H7 (cell line): ENCODE measurements at regions not wholly inside any gene's neighbourhood (a gene's known extent, or its start where the extent isn't known, plus 50 kb on each side); places are given as distances from the start of the nearest gene placed in this dataset.

Experiments used
- DNase-seq: peaks from one replicate; pipeline ENCODE4 v3.0.0; 2012
- H3K27me3 ChIP-seq: 2 replicates; pipeline ENCODE4 v1.6.0; 2011; ENCODE audit warnings: mild to moderate bottlenecking, low read length; ENCODE audit not compliant: control insufficient read depth, insufficient read depth
- H3K36me3 ChIP-seq: replicated peaks from 2 replicates; pipeline ENCODE4 v1.5.1; 2011; ENCODE audit warnings: low read length; ENCODE audit not compliant: control insufficient read depth, insufficient read depth
- H3K4me3 ChIP-seq: 2 replicates; pipeline ENCODE4 v1.5.1; 2011; ENCODE audit warnings: low read depth, mild to moderate bottlenecking, control low read depth, low read length, moderate library complexity; ENCODE audit not compliant: insufficient read depth

- Histone ChIP-seq H3K4me3 (no peak overlapping the region), H3K27me3 (no peaks in the 10 kb centered on the region), H3K36me3 (no peaks in the 10 kb centered on the region)
Measured at GRCh38 chr6:19663479-19663878, 173.7 kb upstream of the ID4 start.

GRCh38 chr6:19664050-19664449, 173.1 kb upstream of the ID4 start:
- no peak for DNase-seq
- H3K4me3 ChIP-seq, result no peak overlapping the region

More at GRCh38 chr6:19663479-19663878, 173.7 kb upstream of the ID4 start:
- peak; percentile 25 for DNase-seq

GRCh38 chr6:19664878-19665612, 172.1 kb upstream of the ID4 start:
- Histone ChIP-seq H3K36me3 (no peaks in the 10 kb centered on the region), H3K4me3 (no peak overlapping the region), H3K27me3 (no peaks in the 10 kb centered on the region)
- no peak for DNase-seq

More at GRCh38 chr6:19664050-19664449, 173.1 kb upstream of the ID4 start:
- no peaks in the 10 kb centered on the region for H3K27me3 ChIP-seq
- H3K36me3 ChIP-seq, result no peaks in the 10 kb centered on the region

GRCh38 chr6:19665613-19665909, 171.6 kb upstream of the ID4 start:
- no peaks in the 10 kb centered on the region for H3K27me3 ChIP-seq
- no peak for DNase-seq
- H3K36me3 ChIP-seq, result no peaks in the 10 kb centered on the region
- no peak overlapping the region for H3K4me3 ChIP-seq

DNA sequence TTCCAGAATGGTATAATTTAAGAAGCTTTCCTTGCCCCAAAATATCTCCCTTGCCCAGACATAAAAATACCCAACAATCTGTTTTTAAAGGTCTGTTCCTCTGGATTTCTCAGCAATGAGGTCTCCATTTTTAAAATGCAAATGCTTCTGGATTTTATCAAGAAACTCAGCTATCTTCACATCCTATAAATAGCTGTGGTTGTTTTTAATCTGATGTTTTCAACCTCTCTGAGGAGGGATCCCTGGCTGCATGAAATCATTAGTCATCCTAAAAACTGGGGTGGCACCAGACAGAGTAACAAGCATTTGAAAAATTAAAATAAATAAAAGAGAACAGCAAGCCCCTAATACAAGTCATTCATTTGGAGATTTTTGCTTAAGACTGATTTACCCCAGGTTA, 168.5 kb upstream of the ID4 start:
- DNase-seq, result no peak
- H3K4me3 ChIP-seq, result no peak overlapping the region
- no peaks in the 10 kb centered on the region for H3K36me3 ChIP-seq
- no peaks in the 10 kb centered on the region for H3K27me3 ChIP-seq

DNA sequence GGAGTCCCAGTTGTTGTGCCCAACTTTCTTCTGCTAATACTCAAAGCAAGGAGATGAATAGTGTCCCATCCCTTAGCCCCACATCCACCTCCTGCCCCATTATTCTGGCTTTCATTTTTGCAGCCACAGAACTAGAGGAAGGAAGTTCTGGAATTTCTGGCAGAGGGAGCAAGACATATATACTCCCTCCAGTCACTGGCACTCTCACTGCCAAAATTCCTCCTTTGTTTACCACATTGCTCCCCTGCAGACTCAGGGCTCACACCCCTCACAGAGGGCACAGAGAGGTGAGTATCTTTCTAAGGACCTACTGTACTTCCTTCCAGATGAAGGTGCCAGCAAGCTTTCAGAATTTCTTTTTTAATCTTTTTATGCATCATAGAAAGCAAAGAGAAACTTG, 168.0 kb upstream of the ID4 start:
- DNase-seq, result no peak
- no peak overlapping the region for H3K4me3 ChIP-seq
- no peaks in the 10 kb centered on the region for H3K27me3 ChIP-seq
- no peaks in the 10 kb centered on the region for H3K36me3 ChIP-seq

GRCh38 chr6:19682859-19683258, 154.3 kb upstream of the ID4 start:
- Histone ChIP-seq H3K4me3 (no peak overlapping the region), H3K36me3 (no peaks in the 10 kb centered on the region), H3K27me3 (no peaks in the 10 kb centered on the region)
- DNase-seq, result no peak

GRCh38 chr6:19690325-19691075, 146.7 kb upstream of the ID4 start:
- no peak for DNase-seq
- Histone ChIP-seq H3K4me3 (peak overlapping the region; percentile 57), H3K36me3 (no peaks in the 10 kb centered on the region), H3K27me3 (no peaks in the 10 kb centered on the region)

DNA sequence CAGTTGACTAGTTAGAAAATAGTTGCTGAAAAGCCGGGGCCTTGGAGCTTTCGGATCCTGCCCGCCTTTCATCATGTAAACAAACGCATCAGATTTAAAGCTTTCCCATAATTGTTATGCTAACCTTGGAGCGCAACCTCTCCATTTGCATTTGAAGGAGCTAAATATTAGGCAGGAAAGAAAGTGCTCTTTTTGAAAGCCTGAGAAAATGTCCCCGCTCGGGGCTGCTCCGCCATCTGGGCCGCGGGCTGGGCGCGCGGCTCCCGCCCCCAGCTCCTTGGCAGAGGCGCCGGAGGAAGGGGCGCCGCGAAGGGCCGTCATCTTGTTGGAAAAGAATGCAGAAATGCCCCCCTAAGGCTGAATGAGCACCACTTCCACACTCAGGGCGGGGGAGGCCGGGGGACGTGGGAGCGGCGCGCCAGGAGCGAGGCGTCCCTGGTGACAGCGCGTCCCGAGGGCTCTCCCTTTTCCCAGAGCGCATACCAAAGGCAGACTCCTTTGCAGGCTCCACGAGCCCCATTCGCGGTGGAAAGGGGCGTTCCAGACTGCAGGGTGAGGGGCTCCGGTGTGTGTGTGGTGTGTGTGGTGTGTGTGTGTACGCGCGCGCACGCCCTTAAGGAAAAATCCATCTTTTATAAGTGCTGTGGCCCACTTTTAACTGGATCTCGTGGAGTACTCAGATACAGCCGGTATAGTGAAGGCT, 145.6 kb upstream of the ID4 start:
- H3K36me3 ChIP-seq, result no peaks in the 10 kb centered on the region
- no peaks in the 10 kb centered on the region for H3K27me3 ChIP-seq
- peak; percentile 77 for DNase-seq

GRCh38 chr6:19692506-19693298, 144.5 kb upstream of the ID4 start:
- H3K27me3 ChIP-seq, result no peaks in the 10 kb centered on the region
- H3K4me3 ChIP-seq, result no peak overlapping the region
- no peaks in the 10 kb centered on the region for H3K36me3 ChIP-seq
- peak; percentile 23 for DNase-seq

More for the DNA sequence above, 145.6 kb upstream of the ID4 start:
- H3K4me3 ChIP-seq, result peak overlapping the region; percentile 57

DNA sequence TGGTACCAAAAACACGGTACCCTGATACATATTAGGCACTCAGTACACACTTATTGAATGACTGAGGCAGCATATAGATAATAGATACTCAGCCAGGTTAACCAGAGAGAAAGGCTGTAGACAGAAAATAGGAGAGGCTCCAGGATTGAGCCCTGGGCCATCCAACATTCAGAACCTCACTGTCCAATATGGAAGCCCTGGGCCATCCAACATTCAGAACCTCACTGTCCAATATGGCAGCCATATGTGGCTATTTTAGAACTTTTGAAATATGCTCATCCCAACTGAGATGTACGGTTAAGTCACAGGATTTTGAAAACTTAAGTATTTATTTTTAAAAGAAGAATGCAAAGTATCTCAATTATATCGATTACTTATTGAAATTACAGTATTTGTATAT, 142.5 kb upstream of the ID4 start:
- DNase-seq, result no peak
- Histone ChIP-seq H3K27me3 (no peaks in the 10 kb centered on the region), H3K4me3 (no peak overlapping the region), H3K36me3 (no peaks in the 10 kb centered on the region)

- no peak for DNase-seq
- Histone ChIP-seq H3K27me3 (no peaks in the 10 kb centered on the region), H3K36me3 (no peaks in the 10 kb centered on the region), H3K4me3 (no peak overlapping the region)
Measured at GRCh38 chr6:19697744-19698290, 139.4 kb upstream of the ID4 start.

DNA sequence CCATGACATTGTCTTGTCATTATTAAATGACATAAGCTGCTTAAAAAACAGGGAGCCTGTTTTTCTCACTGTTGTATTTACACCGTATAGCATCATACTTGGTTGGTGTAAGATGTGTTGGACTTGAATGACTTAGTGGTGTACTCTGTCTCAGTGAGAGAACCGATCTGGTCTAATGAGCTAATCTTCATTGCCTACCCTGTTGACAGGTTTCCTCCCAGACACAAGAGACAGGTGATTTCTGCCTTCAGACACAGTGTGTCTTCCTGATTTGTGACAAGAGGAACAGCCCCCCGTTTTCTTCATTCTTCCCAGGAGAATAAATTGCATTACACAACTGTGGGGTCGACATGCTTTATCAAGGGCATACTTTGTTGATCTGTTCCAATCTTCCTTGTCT, 137.2 kb upstream of the ID4 start:
- Histone ChIP-seq H3K4me3 (no peak overlapping the region), H3K36me3 (no peaks in the 10 kb centered on the region), H3K27me3 (no peaks in the 10 kb centered on the region)
- DNase-seq, result no peak

GRCh38 chr6:19705606-19706005, 131.6 kb upstream of the ID4 start:
- no peaks in the 10 kb centered on the region for H3K36me3 ChIP-seq
- DNase-seq, result no peak
- no peak overlapping the region for H3K4me3 ChIP-seq
- no peaks in the 10 kb centered on the region for H3K27me3 ChIP-seq
